H9 (cell line): ENCODE measurements at regions not wholly inside any gene's neighbourhood (a gene's known extent, or its start where the extent isn't known, plus 50 kb on each side); places are given as distances from the start of the nearest gene placed in this dataset.

ENCODE experiments used
- DNase-seq: peaks from one replicate; pipeline ENCODE4 v3.0.0-alpha.2; 2017
- H2AFZ ChIP-seq: one replicate; pipeline ENCODE4 v1.6.1; 2013; ENCODE audit warnings: mild to moderate bottlenecking, low read length, control low read depth, moderate library complexity
- H2AK5ac ChIP-seq: 2 replicates; pipeline ENCODE4 v1.6.1; 2013; ENCODE audit warnings: low read length, control low read depth, mixed read lengths; ENCODE audit not compliant: insufficient read length
- H2BK120ac ChIP-seq: one replicate; pipeline ENCODE4 v1.6.1; 2013; ENCODE audit warnings: low read depth, mild to moderate bottlenecking, low read length, control low read depth, inconsistent platforms; ENCODE audit not compliant: poor library complexity, severe bottlenecking
- H2BK12ac ChIP-seq: 2 replicates; pipeline ENCODE4 v1.6.1; 2013; ENCODE audit warnings: low read length, control low read depth, mixed read lengths, low read depth; ENCODE audit not compliant: insufficient read length
- H2BK15ac ChIP-seq: 2 replicates; pipeline ENCODE4 v1.6.1; 2013; ENCODE audit warnings: low read depth, low read length, control low read depth
- H2BK20ac ChIP-seq: one replicate; pipeline ENCODE4 v1.6.1; 2013; ENCODE audit warnings: low read depth, mild to moderate bottlenecking, low read length, control low read depth, inconsistent platforms; ENCODE audit not compliant: poor library complexity, severe bottlenecking
- H2BK5ac ChIP-seq: 2 replicates; pipeline ENCODE4 v1.6.1; 2013; ENCODE audit warnings: low read length, control low read depth, mixed read lengths; ENCODE audit not compliant: insufficient read length
- H3K14ac ChIP-seq: 2 replicates; pipeline ENCODE4 v1.6.1; 2013; ENCODE audit warnings: low read length, control low read depth; ENCODE audit not compliant: insufficient read depth
- H3K18ac ChIP-seq: 2 replicates; pipeline ENCODE4 v1.6.1; 2013; ENCODE audit warnings: low read depth, mild to moderate bottlenecking, mixed read lengths, low read length, control low read depth; ENCODE audit not compliant: insufficient read length
- H3K23ac ChIP-seq: 2 replicates; pipeline ENCODE4 v1.6.1; 2013; ENCODE audit warnings: low read length, control low read depth, mixed read lengths, low read depth; ENCODE audit not compliant: insufficient read length
- H3K23me2 ChIP-seq: 2 replicates; pipeline ENCODE4 v1.6.1; 2013; ENCODE audit warnings: low read depth, mild to moderate bottlenecking, mixed read lengths, low read length, control low read depth; ENCODE audit not compliant: insufficient read length, poor library complexity, severe bottlenecking
- H3K27ac ChIP-seq: 2 replicates; pipeline ENCODE4 v1.5.1; 2013; ENCODE audit warnings: low read length, control low read depth, mixed read lengths, low read depth; ENCODE audit not compliant: insufficient read length
- H3K27me3 ChIP-seq: 2 replicates; pipeline ENCODE4 v1.6.1; 2013; ENCODE audit warnings: low read length, control low read depth, inconsistent platforms; ENCODE audit not compliant: insufficient read depth
- H3K4ac ChIP-seq: 2 replicates; pipeline ENCODE4 v1.6.1; 2013; ENCODE audit warnings: low read depth, mild to moderate bottlenecking, control low read depth, inconsistent platforms, low read length, moderate library complexity
- H3K4me1 ChIP-seq: 2 replicates; pipeline ENCODE4 v1.6.1; 2013; ENCODE audit warnings: low read length, control low read depth, inconsistent platforms; ENCODE audit not compliant: insufficient read depth
- H3K4me2 ChIP-seq: 2 replicates; pipeline ENCODE4 v1.6.1; 2013; ENCODE audit warnings: low read length, control low read depth, mixed read lengths; ENCODE audit not compliant: insufficient read length, insufficient read depth
- H3K56ac ChIP-seq: 2 replicates; pipeline ENCODE4 v1.6.1; 2013; ENCODE audit warnings: low read depth, mild to moderate bottlenecking, mixed read lengths, low read length, control low read depth; ENCODE audit not compliant: insufficient read length
- H3K79me1 ChIP-seq: 2 replicates; pipeline ENCODE4 v1.6.1; 2013; ENCODE audit warnings: low read depth, mild to moderate bottlenecking, moderate library complexity, low read length, control low read depth, inconsistent platforms; ENCODE audit not compliant: insufficient read depth, poor library complexity, severe bottlenecking
- H3K79me2 ChIP-seq: 2 replicates; pipeline ENCODE4 v1.6.1; 2013; ENCODE audit warnings: low read length, control low read depth, inconsistent platforms; ENCODE audit not compliant: insufficient read depth
- H3K9ac ChIP-seq: 2 replicates; pipeline ENCODE4 v1.6.1; 2013; ENCODE audit warnings: low read length, control low read depth, mixed read lengths; ENCODE audit not compliant: insufficient read length; ENCODE audit errors: extremely low read depth
- H3K9me3 ChIP-seq: one replicate; pipeline ENCODE4 v1.6.1; 2013; ENCODE audit warnings: low read depth, low read length, inconsistent platforms; ENCODE audit not compliant: control insufficient read depth
- H3T11ph ChIP-seq: one replicate; pipeline ENCODE4 v1.6.1; 2013; ENCODE audit warnings: mild to moderate bottlenecking, low read length, control low read depth, inconsistent platforms
- H4K20me1 ChIP-seq: one replicate; pipeline ENCODE4 v1.6.1; 2013; ENCODE audit not compliant: control insufficient read depth, insufficient read length, insufficient read depth
- H4K5ac ChIP-seq: 2 replicates; pipeline ENCODE4 v1.6.1; 2013; ENCODE audit warnings: low read depth, mild to moderate bottlenecking, mixed read lengths, low read length, control low read depth; ENCODE audit not compliant: insufficient read length
- H4K8ac ChIP-seq: replicated peaks from 2 replicates; pipeline ENCODE4 v1.6.1; 2013; ENCODE audit warnings: low read length, control low read depth, mixed read lengths, low read depth; ENCODE audit not compliant: insufficient read length
- H4K91ac ChIP-seq: 2 replicates; pipeline ENCODE4 v1.6.1; 2013; ENCODE audit warnings: low read depth, mild to moderate bottlenecking, moderate library complexity, mixed read lengths, low read length, control low read depth; ENCODE audit not compliant: insufficient read length
- H3K27ac Mint-ChIP-seq, 3 experiments: 2 replicates in 2 of 3; 3 replicates in 1 of 3; pipeline ENCODE4 v1.8.0; 2020 to 2021; ENCODE audit warnings: mixed read lengths in 3 of 3, mild to moderate bottlenecking in 1 of 3, moderate library complexity in 1 of 3
- H3K27me3 Mint-ChIP-seq: 2 replicates; pipeline ENCODE4 v1.8.0; 2021; ENCODE audit warnings: low read depth, mild to moderate bottlenecking, moderate library complexity, mixed read lengths
- H3K36me3 Mint-ChIP-seq, 3 experiments: 2 replicates in 2 of 3; 3 replicates in 1 of 3; pipeline ENCODE4 v1.8.0; 2020 to 2021; ENCODE audit warnings: low read depth in 3 of 3, mixed read lengths in 3 of 3; ENCODE audit not compliant: insufficient read depth in 1 of 3
- H3K4me1 Mint-ChIP-seq, 2 experiments: 2 replicates each; pipeline ENCODE4 v1.8.0; 2020; ENCODE audit warnings: mixed read lengths in 2 of 2
- H3K4me3 Mint-ChIP-seq, 2 experiments: 2 replicates in 1 of 2; 3 replicates in 1 of 2; pipeline ENCODE4 v1.8.0; 2020 to 2021; ENCODE audit warnings: mild to moderate bottlenecking in 2 of 2, mixed read lengths in 2 of 2, moderate library complexity in 1 of 2
- H3K9me3 Mint-ChIP-seq, 2 experiments: 2 replicates in 1 of 2; 3 replicates in 1 of 2; pipeline ENCODE4 v1.8.0; 2020; ENCODE audit warnings: mild to moderate bottlenecking in 2 of 2, mixed read lengths in 2 of 2, moderate library complexity in 1 of 2
- CTCF ChIP-seq: fragments of 200-600 bp; sonication (generic); conservative IDR thresholded peaks from 3 replicates; pipeline ENCODE4 v1.8.0; 2021; ENCODE audit warnings: antibody characterized with exemption, mild to moderate bottlenecking

GRCh38 chr10:58943960-58944359 is 232.5 kb upstream of the PHYHIPL start:
- no peaks in the 10 kb centered on the region for H4K20me1 ChIP-seq
- H3K9me3 ChIP-seq: no peaks in the 10 kb centered on the region
- H3K23me2 ChIP-seq: no peaks in the 10 kb centered on the region
- H3K4me2 ChIP-seq: no peak overlapping the region
- no peak overlapping the region for H2BK20ac ChIP-seq
- no peak overlapping the region for H2BK5ac ChIP-seq
- no peak overlapping the region for H2BK12ac ChIP-seq
- H3K23ac ChIP-seq: no peak overlapping the region
- no peaks in the 10 kb centered on the region for H3K79me2 ChIP-seq
- Mint-ChIP-seq H3K9me3 (no peaks in the 10 kb centered on the region), H3K36me3 (no peaks in the 10 kb centered on the region; a peak in 1 of 7 replicates), H3K27me3 (peaks cover 7% of the 10 kb centered on the region), H3K4me1 (no peaks in the 10 kb centered on the region), H3K27ac (no peak overlapping the region), H3K4me3 (no peak overlapping the region)
- H3K4ac ChIP-seq: no peak overlapping the region
- H4K5ac ChIP-seq: no peak overlapping the region
- no peak for TF ChIP-seq CTCF
- H4K91ac ChIP-seq: no peak overlapping the region
- H3K56ac ChIP-seq: no peak overlapping the region
- no peaks in the 10 kb centered on the region for H3K4me1 ChIP-seq
- no peaks in the 10 kb centered on the region for H3K79me1 ChIP-seq
- no peak overlapping the region for H4K8ac ChIP-seq
- H2AFZ ChIP-seq: no peak overlapping the region
- no peak overlapping the region for H3T11ph ChIP-seq
- no peak overlapping the region for H3K27ac ChIP-seq
- H3K9ac ChIP-seq: no peak overlapping the region
- no peak overlapping the region for H3K14ac ChIP-seq
- H2AK5ac ChIP-seq: no peak overlapping the region
- no peak overlapping the region for H2BK120ac ChIP-seq
- H3K27me3 ChIP-seq: no peaks in the 10 kb centered on the region
- DNase-seq: no peak
- H3K18ac ChIP-seq: no peak overlapping the region
- H2BK15ac ChIP-seq: no peak overlapping the region
